Peyer's patch (tissue), 4 donors: ENCODE measurements at regions not wholly inside any gene's neighbourhood (a gene's known extent, or its start where the extent isn't known, plus 50 kb on each side); places are given as distances from the start of the nearest gene placed in this dataset.

Experiments
- POLR2A ChIP-seq, 2 donors: fragments of 450-650 bp; IDR thresholded peaks; one replicate each; pipeline ENCODE4 v1.5.1; 2017; ENCODE audit warnings: antibody characterized with exemption in 2 of 2, mild to moderate bottlenecking in 2 of 2, moderate library complexity in 2 of 2
- TF ChIP-seq, protein P1 (sequence below), 6 experiments: fragments of 450-650 bp in 4 of 6; fragments of 200-600 bp in 2 of 6; sonication (generic) in 1 of 6; IDR thresholded peaks; one replicate each; pipeline ENCODE4 v1.5.1; 2017 to 2019; ENCODE audit warnings: antibody characterized with exemption in 6 of 6, mild to moderate bottlenecking in 3 of 6, moderate library complexity in 1 of 6

GRCh38 chr7:20894806-20895205 lies 108.1 kb upstream of the SP8 start:
- TF ChIP-seq POLR2A (IDR thresholded peaks at IDR 0.05) = no peak
- TF ChIP-seq, protein P1, sequence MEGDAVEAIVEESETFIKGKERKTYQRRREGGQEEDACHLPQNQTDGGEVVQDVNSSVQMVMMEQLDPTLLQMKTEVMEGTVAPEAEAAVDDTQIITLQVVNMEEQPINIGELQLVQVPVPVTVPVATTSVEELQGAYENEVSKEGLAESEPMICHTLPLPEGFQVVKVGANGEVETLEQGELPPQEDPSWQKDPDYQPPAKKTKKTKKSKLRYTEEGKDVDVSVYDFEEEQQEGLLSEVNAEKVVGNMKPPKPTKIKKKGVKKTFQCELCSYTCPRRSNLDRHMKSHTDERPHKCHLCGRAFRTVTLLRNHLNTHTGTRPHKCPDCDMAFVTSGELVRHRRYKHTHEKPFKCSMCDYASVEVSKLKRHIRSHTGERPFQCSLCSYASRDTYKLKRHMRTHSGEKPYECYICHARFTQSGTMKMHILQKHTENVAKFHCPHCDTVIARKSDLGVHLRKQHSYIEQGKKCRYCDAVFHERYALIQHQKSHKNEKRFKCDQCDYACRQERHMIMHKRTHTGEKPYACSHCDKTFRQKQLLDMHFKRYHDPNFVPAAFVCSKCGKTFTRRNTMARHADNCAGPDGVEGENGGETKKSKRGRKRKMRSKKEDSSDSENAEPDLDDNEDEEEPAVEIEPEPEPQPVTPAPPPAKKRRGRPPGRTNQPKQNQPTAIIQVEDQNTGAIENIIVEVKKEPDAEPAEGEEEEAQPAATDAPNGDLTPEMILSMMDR (IDR thresholded peaks at IDR 0.05) = no peak
